NCI-H2171 treated with DMSO at 0.1 percent for 48 hours (cell line): ENCODE measurements at regions not wholly inside any gene's neighbourhood (a gene's known extent, or its start where the extent isn't known, plus 50 kb on each side); places are given as distances from the start of the nearest gene placed in this dataset.
A peak's percentile ranks its signal among the peaks of the same experiment; 100 is the strongest.

Experiments
- DNase-seq: peaks from one replicate; lab custom pipeline; 2025; lab: John Stamatoyannopoulos, UW

- no peak for DNase-seq
These were observed 204.3 kb upstream of the DIO3 start for GRCh38 chr14:101357038-101357437.

DNA sequence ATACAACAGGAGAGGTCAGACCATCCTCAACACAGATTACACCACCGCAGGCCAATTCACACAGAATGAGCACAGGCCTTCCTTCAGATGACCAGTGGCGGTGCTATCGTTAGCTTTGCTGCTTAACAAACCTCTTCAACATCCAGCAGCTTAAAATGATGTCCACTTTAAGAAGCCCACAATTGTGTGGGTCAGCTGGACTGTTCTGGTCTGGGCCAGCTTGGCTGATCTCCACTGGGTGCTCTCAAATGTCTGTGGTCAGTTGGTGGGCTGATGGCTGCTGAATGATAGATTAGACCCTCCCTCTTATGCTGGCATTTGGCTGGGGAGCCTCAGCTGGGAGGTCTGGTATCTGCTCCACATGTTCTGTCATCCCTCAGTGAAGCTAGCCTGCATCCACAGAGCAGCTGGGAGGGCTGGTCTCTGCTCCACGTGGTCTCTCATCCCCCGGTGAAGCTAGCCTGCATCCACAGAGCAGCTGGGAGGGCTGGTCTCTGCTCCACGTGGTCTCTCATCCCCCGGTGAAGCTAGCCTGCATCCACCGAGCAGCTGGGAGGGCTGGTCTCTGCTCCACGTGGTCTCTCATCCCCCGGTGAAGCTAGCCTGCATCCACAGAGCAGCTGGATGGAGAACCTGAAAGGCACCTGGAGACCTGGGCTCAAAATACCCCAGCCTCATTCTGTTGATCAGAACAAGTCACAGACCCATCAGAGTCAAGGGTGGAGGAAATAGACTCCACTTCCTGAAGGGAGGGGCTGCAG is 203.6 kb upstream of the DIO3 start:
- peak; percentile 42 for DNase-seq

DNA sequence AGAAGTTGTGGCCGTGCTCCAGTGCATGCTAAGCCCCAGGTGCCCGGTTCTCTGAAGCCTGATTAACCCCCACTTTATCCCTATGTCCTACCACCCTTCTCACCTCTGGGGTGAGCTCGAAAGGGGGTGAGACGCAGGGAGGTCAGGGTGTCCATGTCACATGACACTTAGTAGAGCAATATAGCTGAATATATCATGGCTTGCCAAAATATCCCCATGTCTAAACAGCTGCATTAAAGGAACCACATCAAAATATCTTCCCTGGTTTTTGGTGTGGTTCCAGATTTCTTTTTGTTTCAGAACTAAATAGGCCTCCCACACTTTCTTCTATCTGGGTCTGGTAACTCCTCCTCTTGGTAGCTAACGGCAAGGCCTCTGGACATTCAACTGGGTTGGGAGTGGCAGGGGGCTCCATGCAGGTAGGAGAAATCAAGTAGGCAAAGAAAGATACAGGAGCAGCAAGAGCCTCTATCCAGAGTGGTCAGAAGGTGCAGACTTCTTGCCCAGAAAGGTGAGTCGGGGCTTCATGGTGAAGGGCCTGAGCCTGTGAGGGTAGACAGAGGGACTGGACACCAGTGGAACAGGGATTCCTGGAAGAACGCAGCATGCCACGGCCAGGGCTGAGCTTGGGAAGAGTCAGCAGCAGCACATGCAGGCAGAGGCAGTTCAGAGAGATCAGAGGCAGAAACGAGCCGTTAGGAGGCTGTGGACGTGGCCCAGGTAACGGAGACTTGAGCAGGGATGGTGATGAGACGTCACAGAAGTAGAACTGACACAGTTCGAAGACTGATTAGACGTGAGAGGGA is 202.8 kb upstream of the DIO3 start:
- DNase-seq, result no peak

GRCh38 chr14:101359221-101360053 is 201.9 kb upstream of the DIO3 start:
- DNase-seq, result no peak

DNA sequence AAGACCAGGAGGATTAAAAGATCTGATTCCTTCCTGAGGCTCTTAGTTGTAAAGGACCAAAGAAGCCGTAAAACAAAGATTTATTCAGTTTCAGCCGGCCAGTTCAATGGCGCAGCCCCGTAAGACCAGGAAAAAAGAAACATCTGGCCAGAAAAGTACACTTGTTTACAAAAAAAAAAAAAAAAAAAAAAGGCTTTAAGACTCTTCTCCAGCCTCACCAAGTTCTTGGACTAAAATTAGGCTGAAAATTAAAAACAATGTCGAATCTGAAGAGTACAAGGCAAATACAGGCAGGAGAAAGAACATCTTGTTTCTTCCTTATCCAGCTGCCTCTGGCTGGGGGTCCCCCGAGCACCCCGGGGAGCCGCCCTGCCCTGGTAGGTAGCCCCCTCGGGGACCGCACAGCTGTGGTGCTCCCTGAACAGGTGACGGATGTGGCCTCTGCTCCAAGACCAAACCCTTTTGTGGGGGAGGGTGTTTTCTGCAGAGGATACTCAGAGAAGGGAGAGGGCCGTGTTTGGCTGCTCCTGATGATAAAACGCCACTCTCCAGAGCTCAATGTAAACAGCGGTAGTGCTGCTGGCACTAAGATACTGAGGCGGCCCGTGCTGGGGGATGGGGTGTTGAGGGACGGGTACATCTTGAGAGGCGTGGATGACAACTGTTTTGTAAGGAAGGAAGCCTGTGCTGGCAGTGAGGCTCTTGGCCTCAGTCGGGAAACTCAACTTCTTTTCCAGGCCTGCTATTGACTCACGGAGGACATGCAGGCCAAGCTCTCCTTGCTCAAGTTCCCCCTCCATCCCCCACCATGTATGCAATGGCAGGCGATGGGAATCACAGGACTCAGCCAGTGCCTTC is 201.0 kb upstream of the DIO3 start:
- DNase-seq, result no peak

DNA sequence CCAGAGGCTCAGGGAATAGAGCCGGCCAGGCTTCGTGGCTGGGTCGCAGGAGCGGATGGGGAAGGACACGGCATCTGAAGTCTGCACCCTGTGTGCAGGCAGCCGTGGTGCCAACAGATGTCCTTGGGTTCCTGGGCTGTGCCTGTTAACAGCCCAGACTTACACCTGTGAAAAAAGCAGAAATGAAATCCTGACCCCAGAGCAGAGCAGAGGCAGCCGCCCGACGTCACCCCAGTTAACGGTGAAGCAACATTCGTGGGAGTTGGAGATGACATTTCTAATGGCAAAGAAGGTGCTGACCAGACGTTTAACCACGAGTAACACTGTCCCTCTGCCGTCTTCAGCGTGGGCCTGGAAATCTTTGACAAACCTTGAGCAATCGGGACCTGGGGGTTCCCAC is 200.3 kb upstream of the DIO3 start:
- DNase-seq, result no peak

GRCh38 chr14:101361451-101362433 is 199.6 kb upstream of the DIO3 start:
- DNase-seq, result no peak

- DNase-seq, result no peak
These were observed 198.6 kb upstream of the DIO3 start for GRCh38 chr14:101362529-101363260.

DNA sequence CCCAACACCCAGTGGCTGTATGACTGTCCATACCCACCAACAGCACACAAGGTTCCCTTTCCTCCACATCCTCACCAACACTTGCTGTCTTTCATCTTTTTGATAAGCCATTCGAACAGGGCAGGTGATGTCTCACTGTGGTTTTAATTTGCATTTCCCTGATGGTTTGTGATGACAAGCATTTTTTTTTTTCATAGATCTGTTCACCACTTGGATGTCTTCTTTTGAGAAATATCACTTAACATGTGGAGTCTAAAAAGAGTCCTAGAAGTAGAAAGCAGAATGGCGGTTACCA is 198.1 kb upstream of the DIO3 start:
- DNase-seq, result no peak

- no peak for DNase-seq
These were observed 197.4 kb upstream of the DIO3 start for GRCh38 chr14:101363880-101364391.

DNA sequence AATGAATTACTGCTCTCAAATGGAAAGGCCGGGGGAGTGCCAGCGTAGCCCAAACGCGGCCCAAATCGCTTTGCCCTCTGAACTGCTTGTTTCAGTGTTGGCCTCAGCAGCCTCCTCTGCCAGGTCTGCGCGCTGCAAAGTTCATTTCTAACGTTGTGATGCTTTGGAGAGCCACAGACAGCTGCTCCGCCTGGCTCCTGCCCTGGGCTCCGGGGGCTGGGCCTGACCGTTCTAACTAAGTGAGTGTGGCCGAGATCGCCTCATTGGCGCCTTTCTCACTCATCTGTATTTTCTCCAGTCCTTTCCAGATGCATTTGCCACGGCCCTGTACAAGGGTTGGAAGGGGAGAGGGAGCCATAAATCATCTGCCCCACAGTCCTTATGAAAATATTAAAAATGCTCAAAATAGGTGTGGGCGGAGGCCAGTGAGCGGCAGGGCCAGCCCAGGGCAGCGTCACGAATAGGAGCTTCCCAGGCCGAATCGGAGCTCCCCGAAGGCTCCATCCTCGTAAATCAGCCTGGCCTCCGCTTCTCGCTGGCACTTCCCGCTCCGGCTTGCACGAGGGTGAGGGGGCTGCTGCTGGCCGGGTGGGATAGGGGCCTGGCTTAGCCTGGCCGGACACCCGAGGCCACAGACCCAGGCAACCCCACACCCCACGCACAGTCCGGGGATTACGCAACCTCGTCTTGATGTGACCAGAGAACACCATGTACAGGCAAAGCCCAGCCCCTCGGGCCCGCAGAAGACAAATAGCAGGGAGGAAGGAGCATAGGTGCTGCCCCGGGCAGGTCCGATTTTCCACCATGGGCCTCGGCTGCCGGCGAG is 196.6 kb upstream of the DIO3 start:
- no peak for DNase-seq

GRCh38 chr14:101365329-101366158 is 195.8 kb upstream of the DIO3 start:
- DNase-seq, result no peak

DNA sequence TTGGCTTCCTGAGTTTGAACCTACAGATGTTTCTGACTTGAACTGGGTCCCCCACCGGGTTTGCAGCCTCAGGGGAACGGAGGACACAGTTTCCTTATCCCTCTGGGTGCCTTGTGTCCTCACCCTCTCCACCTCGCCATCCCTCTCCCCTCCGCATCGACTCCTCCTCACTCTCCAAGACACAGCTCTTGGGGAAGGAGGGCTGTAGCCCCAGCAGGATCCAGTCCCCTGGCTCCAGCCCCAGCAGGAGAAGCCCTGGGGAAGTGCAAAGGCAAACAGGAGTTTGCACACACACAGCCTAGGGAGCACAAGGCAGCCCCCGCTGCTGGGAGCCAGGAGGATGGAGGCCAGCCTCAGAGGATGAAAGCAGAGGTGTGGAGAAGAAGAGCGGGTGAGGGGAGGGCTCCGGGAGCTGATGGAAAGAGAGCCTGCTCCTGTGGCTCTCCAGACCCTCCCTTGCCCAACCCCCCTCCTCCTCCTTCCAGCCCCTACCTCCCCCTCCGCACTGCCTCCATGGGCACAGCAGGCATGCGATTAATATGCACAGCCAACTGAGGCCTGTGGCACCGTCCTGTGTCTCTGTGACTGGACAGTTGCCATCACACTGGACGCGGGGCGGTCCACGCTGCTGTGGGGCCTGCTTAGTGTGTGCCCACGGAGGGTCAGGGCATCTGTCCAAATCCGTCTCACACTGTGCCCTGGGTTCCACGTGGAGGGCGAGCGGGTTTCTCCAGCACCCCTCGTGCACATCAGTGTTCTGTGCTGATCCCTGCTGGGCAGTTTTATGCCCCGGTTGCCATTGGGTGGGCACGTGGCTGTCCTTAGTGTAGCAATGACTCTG is 193.7 kb upstream of the DIO3 start:
- DNase-seq, result no peak

- no peak for DNase-seq
These were observed 192.7 kb upstream of the DIO3 start for GRCh38 chr14:101368629-101369028.

DNA sequence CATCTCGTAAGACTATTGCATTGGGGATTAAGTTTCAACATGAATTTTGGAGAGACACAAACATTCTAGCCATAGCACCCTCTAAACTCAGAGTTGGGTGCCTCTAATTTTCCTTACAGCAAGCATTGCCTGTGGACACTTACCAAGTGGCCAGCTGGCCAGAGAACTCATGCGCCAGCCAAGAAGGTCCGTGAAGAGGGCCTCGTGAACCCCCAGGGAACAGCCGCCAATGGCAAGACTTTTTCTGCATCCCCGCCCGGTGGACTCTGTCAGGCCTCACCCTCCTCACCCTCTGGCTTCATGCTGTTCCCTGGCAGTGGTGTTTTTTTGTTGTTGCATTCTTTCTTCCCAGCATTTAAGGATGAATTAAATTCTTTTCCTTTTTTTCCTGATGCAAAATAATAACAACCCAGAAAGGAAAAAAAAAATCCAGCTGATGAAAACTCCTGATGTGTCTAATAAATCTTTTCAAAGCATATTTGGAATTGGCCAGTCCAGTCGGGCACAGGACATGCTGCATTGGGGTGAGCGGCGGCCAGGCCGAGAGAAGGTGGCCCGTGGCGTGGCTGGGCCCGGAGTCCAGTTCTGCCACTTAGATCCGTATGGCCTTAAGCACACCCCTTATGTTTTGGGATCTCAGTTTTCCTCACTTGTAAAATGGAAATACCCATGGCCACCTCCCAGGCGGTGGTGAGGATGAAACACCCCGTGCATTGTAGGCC is 191.9 kb upstream of the DIO3 start:
- DNase-seq, result no peak

- no peak for DNase-seq
These were observed 191.2 kb upstream of the DIO3 start for GRCh38 chr14:101369916-101370592.
